Gastrocnemius medialis (tissue), 4 donors: ENCODE measurements at regions not wholly inside any gene's neighbourhood (a gene's known extent, or its start where the extent isn't known, plus 50 kb on each side); places are given as distances from the start of the nearest gene placed in this dataset.
"Not testable (repeated sequence)": the region's sequence is repeated elsewhere in the genome, so short reads cannot be mapped to it uniquely, and the experiment has no call there.

ENCODE experiments used
- CTCF ChIP-seq, 5 experiments: fragments of 450-650 bp in 3 of 5; fragments of 200-600 bp in 2 of 5; sonication (generic) in 2 of 5; IDR thresholded peaks in 4 of 5; conservative IDR thresholded peaks in 1 of 5; 1 replicate in 4 of 5; 2 replicates in 1 of 5; pipeline ENCODE4 v1.5.1; 2016 to 2019; ENCODE audit warnings: antibody characterized with exemption in 5 of 5, mild to moderate bottlenecking in 3 of 5, moderate library complexity in 3 of 5
- POLR2A ChIP-seq, 2 donors: fragments of 450-650 bp; IDR thresholded peaks; one replicate each; pipeline ENCODE4 v1.6.1; 2017; ENCODE audit warnings: antibody characterized with exemption in 2 of 2, mild to moderate bottlenecking in 2 of 2, moderate library complexity in 2 of 2

GRCh38 chr15:20237256-20238020 lies 304.2 kb downstream of the GOLGA6L6 start:
- TF ChIP-seq CTCF (IDR thresholded peaks at IDR 0.05 in 4 of 5, conservative IDR thresholded peaks at IDR 0.05 in 1 of 5); POLR2A (IDR thresholded peaks at IDR 0.05): not testable (repeated sequence)
